SK-N-SH (cell line): ENCODE measurements at regions not wholly inside any gene's neighbourhood (a gene's known extent, or its start where the extent isn't known, plus 50 kb on each side); places are given as distances from the start of the nearest gene placed in this dataset.

Source experiments
- CTCF ChIA-PET: fragments of 300-600, 350-600 bp; formaldehyde crosslinking; extraction: SDS; loops from one replicate; lab custom pipeline; 2021; lab: Yijun Ruan, JAX
- POLR2A ChIA-PET: fragments of 350-600 bp; sonication (Branson Sonifier 250); formaldehyde crosslinking; extraction: SDS; loops from one replicate; lab custom pipeline; 2020; ENCODE audit warnings: antibody characterized with exemption, inconsistent platforms; lab: Yijun Ruan, JAX
- DNase-seq: peaks from one replicate; pipeline ENCODE4 v3.0.0; 2012
- H2AFZ ChIP-seq: fragments of 200-600 bp; sonication (generic); 2 replicates; pipeline ENCODE4 v1.8.1; 2016; ENCODE audit warnings: antibody characterized with exemption, mild to moderate bottlenecking, low read depth
- H3F3A ChIP-seq: fragments of 200-600 bp; sonication (generic); replicated peaks from 2 replicates; pipeline ENCODE3; 2016; ENCODE audit warnings: antibody characterized with exemption, mild to moderate bottlenecking; ENCODE audit not compliant: insufficient read depth
- H3K27ac ChIP-seq, 2 experiments: fragments of 200-500 bp in 1 of 2; fragments of 200-600 bp in 1 of 2; sonication (Bioruptor generic) in 1 of 2; sonication (generic), shearing (Covaris generic) in 1 of 2; 2 replicates each; pipeline versions ENCODE4 v1.5.1 to v1.6.1; 2014 to 2016; ENCODE audit warnings: low read depth in 2 of 2, inconsistent platforms in 1 of 2, low read length in 1 of 2, mild to moderate bottlenecking in 1 of 2, mixed read lengths in 1 of 2
- H3K27me3 ChIP-seq: fragments of 200-600 bp; sonication (generic), shearing (Covaris generic); 2 replicates; pipeline ENCODE4 v1.6.1; 2016; ENCODE audit warnings: mixed run types; ENCODE audit not compliant: insufficient read depth
- H3K36me3 ChIP-seq, 2 experiments: fragments of 200-500 bp in 1 of 2; fragments of 200-600 bp in 1 of 2; sonication (Bioruptor generic) in 1 of 2; sonication (generic) in 1 of 2; replicated peaks in 1 of 2; 2 replicates each; pipeline versions ENCODE3 to v1.5.1; 2014 to 2016; ENCODE audit warnings: low read length in 1 of 2, mild to moderate bottlenecking in 1 of 2; ENCODE audit not compliant: insufficient read depth in 2 of 2, control insufficient read depth in 1 of 2
- H3K4me1 ChIP-seq, 2 experiments: fragments of 200-500 bp in 1 of 2; fragments of 200-600 bp in 1 of 2; sonication (Bioruptor generic) in 1 of 2; sonication (generic), shearing (Covaris generic) in 1 of 2; 2 replicates each; pipeline versions ENCODE4 v1.5.1 to v1.6.1; 2014 to 2016; ENCODE audit warnings: low read depth in 1 of 2, low read length in 1 of 2, mixed run types in 1 of 2; ENCODE audit not compliant: insufficient read depth in 2 of 2, control insufficient read depth in 1 of 2
- H3K4me2 ChIP-seq: fragments of 200-600 bp; sonication (generic), shearing (Covaris generic); 2 replicates; pipeline ENCODE4 v1.6.1; 2017; ENCODE audit warnings: mixed run types
- H3K4me3 ChIP-seq, 2 experiments: fragments of 200-500 bp in 1 of 2; fragments of 200-600 bp in 1 of 2; sonication (Bioruptor generic) in 1 of 2; sonication (generic), shearing (Covaris generic) in 1 of 2; 2 replicates each; pipeline versions ENCODE4 v1.5.1 to v1.8.1; 2014 to 2016; ENCODE audit warnings: low read depth in 2 of 2, inconsistent platforms in 1 of 2, low read length in 1 of 2, mild to moderate bottlenecking in 1 of 2, mixed read lengths in 1 of 2, moderate library complexity in 1 of 2
- H3K79me2 ChIP-seq: fragments of 200-600 bp; sonication (generic); 2 replicates; pipeline ENCODE4 v1.8.1; 2017; ENCODE audit warnings: mild to moderate bottlenecking; ENCODE audit not compliant: insufficient read depth
- H3K9ac ChIP-seq: fragments of 200-600 bp; sonication (generic); 2 replicates; pipeline ENCODE4 v1.6.1; 2017; ENCODE audit warnings: mixed run types
- H3K9me2 ChIP-seq: fragments of 200-600 bp; sonication (generic); 2 replicates; pipeline ENCODE4 v1.6.1; 2017; ENCODE audit warnings: mixed run types
- H3K9me3 ChIP-seq: fragments of 200-600 bp; sonication (generic); 2 replicates; pipeline ENCODE4 v1.6.1; 2017; ENCODE audit warnings: mixed run types, mild to moderate bottlenecking, moderate library complexity
- H4K20me1 ChIP-seq: fragments of 200-600 bp; sonication (generic); 2 replicates; pipeline ENCODE4 v1.6.1; 2017; ENCODE audit warnings: mild to moderate bottlenecking, mixed run types; ENCODE audit not compliant: insufficient read depth
- CTCF ChIP-seq: fragments of 200-600 bp; sonication (generic); IDR thresholded peaks from 2 replicates; pipeline ENCODE4 v1.6.1; 2017; ENCODE audit warnings: antibody characterized with exemption, mild to moderate bottlenecking, moderate library complexity
- ELF1 ChIP-seq: IDR thresholded peaks from 2 replicates; pipeline ENCODE4 v1.4.0; 2012
- EZH2phosphoT487 ChIP-seq: fragments of 200-600 bp; sonication (generic); IDR thresholded peaks from 2 replicates; pipeline ENCODE4 v1.6.1; 2017; ENCODE audit warnings: low read depth, mixed run types, mild to moderate bottlenecking, antibody characterized with exemption, moderate library complexity, borderline replicate concordance
- FOXM1 ChIP-seq: IDR thresholded peaks from 2 replicates; pipeline ENCODE4 v1.4.0; 2012; ENCODE audit warnings: low read depth, mild to moderate bottlenecking
- GATA2 ChIP-seq: sonication (generic); formaldehyde crosslinking; IDR thresholded peaks from 2 replicates; pipeline ENCODE4 v1.5.0; 2020; ENCODE audit warnings: mild to moderate bottlenecking, missing genetic modification reagents
- JUND ChIP-seq: IDR thresholded peaks from 2 replicates; pipeline ENCODE4 v1.4.0; 2012
- MXI1 ChIP-seq: IDR thresholded peaks from 2 replicates; pipeline ENCODE4 v1.6.1; 2012; ENCODE audit warnings: mild to moderate bottlenecking, low read depth, low read length, improper control_type of control experiment
- NRF1 ChIP-seq: IDR thresholded peaks from 2 replicates; pipeline ENCODE4 v1.6.1; 2012; ENCODE audit warnings: low read depth, mild to moderate bottlenecking, low read length
- PBX3 ChIP-seq: IDR thresholded peaks from 2 replicates; pipeline ENCODE4; 2012
- RCOR1 ChIP-seq: fragments of 150-350 bp; IDR thresholded peaks from 2 replicates; pipeline ENCODE4 v1.6.1; 2017; ENCODE audit warnings: antibody characterized with exemption, low read length
- REST ChIP-seq: IDR thresholded peaks from 2 replicates; pipeline ENCODE4 v1.6.1; 2012; ENCODE audit warnings: mild to moderate bottlenecking, low read depth, low read length, moderate library complexity
- RXRA ChIP-seq: IDR thresholded peaks from 2 replicates; pipeline ENCODE4 v1.4.0; 2012; ENCODE audit warnings: low read depth, mild to moderate bottlenecking, borderline replicate concordance
- SMC3 ChIP-seq: IDR thresholded peaks from 2 replicates; pipeline ENCODE4 v1.6.1; 2012; ENCODE audit warnings: low read depth, low read length, improper control_type of control experiment
- TEAD4 ChIP-seq: IDR thresholded peaks from 2 replicates; pipeline ENCODE4 v1.4.0; 2012; ENCODE audit warnings: mild to moderate bottlenecking, borderline replicate concordance; ENCODE audit not compliant: insufficient read depth
- USF1 ChIP-seq: IDR thresholded peaks from 2 replicates; pipeline ENCODE4 v1.4.0; 2012; ENCODE audit warnings: low read depth, borderline replicate concordance
- USF2 ChIP-seq: fragments of 150-350 bp; IDR thresholded peaks from 2 replicates; pipeline ENCODE4 v1.6.1; 2017; ENCODE audit warnings: antibody characterized with exemption, low read length, low read depth, borderline replicate concordance
- WGBS: methylation state at CpG from one replicate; pipeline ENCODE4 v1.1.6; 2017; ENCODE audit warnings: low lambda C conversion rate; 5-methylcytosine and 5-hydroxymethylcytosine counted together

- WGBS: 73% methylated on average over 11 of the region's 15 CpGs
These were observed 322.5 kb downstream of the AJAP1 start for GRCh38 chr1:4976859-4977440.

More at GRCh38 chr1:4976859-4977440, 322.5 kb downstream of the AJAP1 start:
- Histone ChIP-seq H2AFZ (no peak overlapping the region), H3K9ac (no peak overlapping the region), H3K4me1 (no peaks in the 10 kb centered on the region; a peak in 1 of 4 replicates), H4K20me1 (no peaks in the 10 kb centered on the region), H3K27me3 (no peaks in the 10 kb centered on the region), H3K4me3 (no peak overlapping the region), H3K9me3 (no peaks in the 10 kb centered on the region), H3K36me3 (no peaks in the 10 kb centered on the region), H3K4me2 (no peak overlapping the region), H3F3A (no peaks in the 10 kb centered on the region), H3K9me2 (no peaks in the 10 kb centered on the region), H3K79me2 (no peaks in the 10 kb centered on the region), H3K27ac (no peak overlapping the region)
- POLR2A ChIA-PET: no interaction called here
- DNase-seq: no peak
- TF ChIP-seq MXI1: no peak
- no peak for TF ChIP-seq GATA2
- TF ChIP-seq RXRA: no peak
- no peak for TF ChIP-seq USF1
- TF ChIP-seq ELF1: no peak
- no peak for TF ChIP-seq USF2
- TF ChIP-seq REST: no peak
- TF ChIP-seq CTCF: no peak
- TF ChIP-seq SMC3: no peak
- TF ChIP-seq JUND: no peak
- TF ChIP-seq EZH2phosphoT487: no peak
- no peak for TF ChIP-seq TEAD4
- TF ChIP-seq RCOR1: no peak
- TF ChIP-seq NRF1: no peak
- TF ChIP-seq FOXM1: no peak
- TF ChIP-seq PBX3: no peak
- CTCF ChIA-PET: no interaction called here
